Colonic mucosa (tissue), 4 donors: ENCODE measurements at regions not wholly inside any gene's neighbourhood (a gene's known extent, or its start where the extent isn't known, plus 50 kb on each side); places are given as distances from the start of the nearest gene placed in this dataset.

Experiments
- DNase-seq: peaks from one replicate; pipeline ENCODE4 v3.0.0-alpha.2; 2020
- H3K27ac ChIP-seq: fragments of 200-600 bp; one replicate; pipeline ENCODE4 v1.8.0; 2021
- H3K27me3 ChIP-seq: fragments of 200-600 bp; one replicate; pipeline ENCODE4 v1.8.0; 2021
- H3K36me3 ChIP-seq: fragments of 200-600 bp; one replicate; pipeline ENCODE4 v1.8.0; 2021
- H3K4me1 ChIP-seq: fragments of 200-600 bp; one replicate; pipeline ENCODE4 v1.8.0; 2021; ENCODE audit warnings: mild to moderate bottlenecking
- H3K4me3 ChIP-seq: fragments of 200-600 bp; one replicate; pipeline ENCODE4 v1.8.0; 2021
- H3K9ac ChIP-seq, 2 donors: one replicate each; pipeline ENCODE4 v1.7.0; 2013; ENCODE audit warnings: control low read depth in 2 of 2, low read depth in 2 of 2, low read length in 2 of 2
- H3K9me3 ChIP-seq: fragments of 200-600 bp; one replicate; pipeline ENCODE4 v1.8.0; 2021
- CTCF ChIP-seq: fragments of 200-600 bp; IDR thresholded peaks from one replicate; pipeline ENCODE4 v1.8.0; 2022; ENCODE audit warnings: antibody characterized with exemption, mild to moderate bottlenecking
- intact Hi-C: fragments of 100-400 bp; cut with DNase I; formaldehyde crosslinking; loops from one replicate; pipeline ENCODE4 v1.14.1; 2022
- donor health status: healthy.
- donor health status: DM: no; HTN: no; CAD: no.
- donor health status: DM: no; HTN: no; CAD: no.

- no peak for TF ChIP-seq CTCF
- Histone ChIP-seq H3K4me3 (no peak overlapping the region), H3K9me3 (no peaks in the 10 kb centered on the region), H3K4me1 (no peaks in the 10 kb centered on the region), H3K36me3 (no peaks in the 10 kb centered on the region), H3K27ac (no peak overlapping the region), H3K9ac (no peak overlapping the region), H3K27me3 (no peaks in the 10 kb centered on the region)
- no peak for DNase-seq
- intact Hi-C loops: no loop called here
Observed at GRCh38 chr4:55723403-55723802, 87.3 kb upstream of the NMU start.

- H3K9me3 ChIP-seq: no peaks in the 10 kb centered on the region
- no peak for DNase-seq
- intact Hi-C loops: no loop called here
- TF ChIP-seq CTCF: no peak
- H3K27ac ChIP-seq: no peak overlapping the region
- no peaks in the 10 kb centered on the region for H3K4me1 ChIP-seq
- no peak overlapping the region for H3K4me3 ChIP-seq
- H3K9ac ChIP-seq: no peak overlapping the region
- no peaks in the 10 kb centered on the region for H3K36me3 ChIP-seq
- H3K27me3 ChIP-seq: no peaks in the 10 kb centered on the region
Observed at GRCh38 chr4:55725057-55725456, 89.0 kb upstream of the NMU start.

- Histone ChIP-seq H3K9ac (no peak overlapping the region), H3K36me3 (no peaks in the 10 kb centered on the region), H3K4me1 (no peaks in the 10 kb centered on the region), H3K27me3 (no peaks in the 10 kb centered on the region), H3K9me3 (no peaks in the 10 kb centered on the region), H3K4me3 (no peak overlapping the region), H3K27ac (no peak overlapping the region)
- no peak for TF ChIP-seq CTCF
- DNase-seq: no peak
- intact Hi-C loops: no loop called here
Observed at GRCh38 chr4:55727746-55728145, 91.6 kb upstream of the NMU start.

- intact Hi-C loops: no loop called here
- no peaks in the 10 kb centered on the region for H3K9me3 ChIP-seq
- H3K4me1 ChIP-seq: no peaks in the 10 kb centered on the region
- H3K36me3 ChIP-seq: no peaks in the 10 kb centered on the region
- H3K9ac ChIP-seq: no peak overlapping the region
- peak; percentile 33 for DNase-seq
- no peak for TF ChIP-seq CTCF
- no peak overlapping the region for H3K27ac ChIP-seq
- no peak overlapping the region for H3K4me3 ChIP-seq
- H3K27me3 ChIP-seq: no peaks in the 10 kb centered on the region
Observed at GRCh38 chr4:55729351-55730279, 90.0 kb upstream of the EXOC1L start.

GRCh38 chr4:55730280-55730931 lies 89.2 kb upstream of the EXOC1L start:
- no peak overlapping the region for H3K4me3 ChIP-seq
- H3K9ac ChIP-seq: no peak overlapping the region
- H3K27ac ChIP-seq: no peak overlapping the region
- no peaks in the 10 kb centered on the region for H3K4me1 ChIP-seq
- no peaks in the 10 kb centered on the region for H3K27me3 ChIP-seq
- H3K9me3 ChIP-seq: no peaks in the 10 kb centered on the region
- H3K36me3 ChIP-seq: no peaks in the 10 kb centered on the region
- TF ChIP-seq CTCF: no peak
- DNase-seq: no peak
- intact Hi-C loops: no loop called here
